ENCODE measurements at regions not wholly inside any gene's neighbourhood (a gene's known extent, or its start where the extent isn't known, plus 50 kb on each side); places are given as distances from the start of the nearest gene placed in this dataset.
"Not testable (repeated sequence)": the region's sequence is repeated elsewhere in the genome, so short reads cannot be mapped to it uniquely, and the experiment has no call there.

- no peak for DNase-seq
Measured at GRCh38 chr10:25869609-25870008, 64.4 kb upstream of the MYO3A start.

- not testable (repeated sequence) for DNase-seq
Measured at GRCh38 chr10:25874402-25874801, 59.6 kb upstream of the MYO3A start.

GRCh38 chr10:25875556-25876165 is 58.4 kb upstream of the MYO3A start:
- peak; percentile 5 to 60 (median 36) for DNase-seq

GRCh38 chr10:25877296-25877695 is 56.7 kb upstream of the MYO3A start:
- DNase-seq, result no peak

Measured in T-helper 2 cell (primary cell).